ENCODE measurements at regions not wholly inside any gene's neighbourhood (a gene's known extent, or its start where the extent isn't known, plus 50 kb on each side); places are given as distances from the start of the nearest gene placed in this dataset.
"Not testable (repeated sequence)": the region's sequence is repeated elsewhere in the genome, so short reads cannot be mapped to it uniquely, and the experiment has no call there.

GRCh38 chr6:71088166-71088565 lies 131.3 kb upstream of the B3GAT2 start:
- H3K4me3 ChIP-seq (ENCODE audit: low read depth, low read length), result no peak overlapping the region
- no peak for DNase-seq (ENCODE audit: low read depth)
- no peak for TF ChIP-seq CTCF (IDR thresholded peaks at IDR 0.05; ENCODE audit: insufficient read depth, low read length)

- no peak for DNase-seq (ENCODE audit: low read depth)
- TF ChIP-seq CTCF (IDR thresholded peaks at IDR 0.05; ENCODE audit: insufficient read depth, low read length), result no peak
- no peak overlapping the region for H3K4me3 ChIP-seq (ENCODE audit: low read depth, low read length)
Observed at GRCh38 chr6:71090217-71090616, 133.4 kb upstream of the B3GAT2 start.

- no peak for TF ChIP-seq CTCF (IDR thresholded peaks at IDR 0.05; ENCODE audit: insufficient read depth, low read length)
- DNase-seq (ENCODE audit: low read depth), result no peak
Observed at GRCh38 chr6:71091167-71091566, 134.3 kb upstream of the B3GAT2 start.

GRCh38 chr6:71091956-71092355 lies 135.1 kb upstream of the B3GAT2 start:
- no peak overlapping the region for H3K4me3 ChIP-seq (ENCODE audit: low read depth, low read length)
- no peak for TF ChIP-seq CTCF (IDR thresholded peaks at IDR 0.05; ENCODE audit: insufficient read depth, low read length)
- DNase-seq (ENCODE audit: low read depth), result no peak

More at GRCh38 chr6:71091167-71091566, 134.3 kb upstream of the B3GAT2 start:
- no peak overlapping the region for H3K4me3 ChIP-seq (ENCODE audit: low read depth, low read length)

- H3K4me3 ChIP-seq (ENCODE audit: low read depth, low read length), result not testable (repeated sequence)
Observed at GRCh38 chr6:71097264-71097663, 140.4 kb upstream of the B3GAT2 start.

GRCh38 chr6:71099649-71100048 lies 142.8 kb upstream of the B3GAT2 start:
- no peak for TF ChIP-seq CTCF (IDR thresholded peaks at IDR 0.05; ENCODE audit: insufficient read depth, low read length)
- no peak overlapping the region for H3K4me3 ChIP-seq (ENCODE audit: low read depth, low read length)
- DNase-seq (ENCODE audit: low read depth), result no peak

More at GRCh38 chr6:71097264-71097663, 140.4 kb upstream of the B3GAT2 start:
- not testable (repeated sequence) for DNase-seq (ENCODE audit: low read depth)

GRCh38 chr6:71103130-71103529 lies 146.3 kb upstream of the B3GAT2 start:
- DNase-seq (ENCODE audit: low read depth), result no peak
- TF ChIP-seq CTCF (IDR thresholded peaks at IDR 0.05; ENCODE audit: insufficient read depth, low read length), result no peak
- H3K4me3 ChIP-seq (ENCODE audit: low read depth, low read length), result no peak overlapping the region
